GM23248 (cell line): ENCODE measurements at regions not wholly inside any gene's neighbourhood (a gene's known extent, or its start where the extent isn't known, plus 50 kb on each side); places are given as distances from the start of the nearest gene placed in this dataset.

Source experiments
- EZH2 ChIP-seq: fragments of 200-600 bp; sonication (generic); IDR thresholded peaks from 2 replicates; pipeline ENCODE4 v1.6.1; 2018; ENCODE audit warnings: antibody characterized with exemption, mild to moderate bottlenecking; ENCODE audit not compliant: insufficient read depth, poor library complexity, severe bottlenecking
- EZH2phosphoT487 ChIP-seq: fragments of 200-600 bp; sonication (generic); IDR thresholded peaks from 2 replicates; pipeline ENCODE4 v1.6.1; 2018; ENCODE audit warnings: antibody characterized with exemption, moderate library complexity, mild to moderate bottlenecking, low read depth; ENCODE audit not compliant: insufficient read depth

DNA sequence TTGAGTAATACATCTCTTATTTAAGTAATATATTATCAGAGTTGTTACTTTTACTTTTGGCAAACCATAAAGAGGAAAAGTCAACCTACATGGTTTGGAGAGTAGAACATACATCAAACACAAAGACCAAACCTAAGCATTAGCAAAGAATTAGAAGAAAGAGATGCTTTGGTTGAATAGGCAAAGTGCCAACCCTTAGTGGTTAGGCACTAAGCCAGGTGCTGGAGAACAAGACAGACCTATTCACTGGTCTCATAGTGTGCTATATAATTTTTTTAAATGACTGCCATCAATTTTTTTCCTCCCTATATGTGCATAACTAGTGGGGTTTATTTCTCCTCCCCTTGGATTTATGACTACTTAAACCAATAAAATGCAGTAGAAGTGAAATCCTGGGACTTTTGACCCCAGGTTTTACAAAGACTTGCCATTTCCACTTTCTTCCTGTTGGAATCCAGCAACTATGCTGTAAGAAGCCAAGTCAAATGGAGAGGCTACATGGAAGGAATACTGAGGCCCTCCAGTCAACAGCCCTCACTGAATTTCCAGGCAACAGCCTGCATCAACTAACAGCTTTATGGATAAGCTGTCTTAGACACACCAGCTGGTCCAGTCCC, 69.8 kb upstream of the HAO2 start:
- TF ChIP-seq EZH2 (no peak), EZH2phosphoT487 (no peak)
